Thyroid gland (tissue), 4 donors: ENCODE measurements at regions not wholly inside any gene's neighbourhood (a gene's known extent, or its start where the extent isn't known, plus 50 kb on each side); places are given as distances from the start of the nearest gene placed in this dataset.
"Not testable (repeated sequence)": the region's sequence is repeated elsewhere in the genome, so short reads cannot be mapped to it uniquely, and the experiment has no call there.

Experiments
- DNase-seq, 2 donors: peaks; one replicate each; pipeline ENCODE4 v3.0.0-alpha.2; 2019
- H3K27ac ChIP-seq, 3 donors: fragments of 200-600 bp; sonication (generic); 1 replicate in 2 of 3; 2 replicates in 1 of 3; pipeline ENCODE4 v1.5.1; 2016 to 2019; ENCODE audit warnings: mild to moderate bottlenecking in 1 of 3, moderate library complexity in 1 of 3
- H3K27me3 ChIP-seq: fragments of 200-600 bp; sonication (generic); one replicate; pipeline ENCODE4 v1.5.1; 2019
- H3K36me3 ChIP-seq, 2 donors: fragments of 200-600 bp; sonication (generic); one replicate each; pipeline ENCODE4 v1.5.1; 2016 to 2019
- H3K4me1 ChIP-seq, 2 donors: fragments of 200-600 bp; sonication (generic); one replicate each; pipeline ENCODE4 v1.5.1; 2017 to 2019
- H3K4me3 ChIP-seq, 3 donors: fragments of 200-600 bp; sonication (generic); replicated peaks in 1 of 3; 1 replicate in 2 of 3; 2 replicates in 1 of 3; pipeline ENCODE4 v1.5.1; 2016; ENCODE audit warnings: mild to moderate bottlenecking in 1 of 3
- H3K9me3 ChIP-seq: fragments of 200-600 bp; sonication (generic); one replicate; pipeline ENCODE4 v1.5.1; 2017
- CTCF ChIP-seq, 6 experiments: fragments of 200-600 bp in 3 of 6; fragments of 450-650 bp in 3 of 6; sonication (generic) in 3 of 6; IDR thresholded peaks; one replicate each; pipeline ENCODE4 v1.5.1; 2016 to 2019; ENCODE audit warnings: antibody characterized with exemption in 6 of 6, mild to moderate bottlenecking in 2 of 6, inconsistent platforms in 1 of 6, moderate library complexity in 1 of 6
- POLR2A ChIP-seq, 2 donors: fragments of 450-650 bp; IDR thresholded peaks; one replicate each; pipeline ENCODE4 v1.6.1; 2017; ENCODE audit warnings: antibody characterized with exemption in 2 of 2, mild to moderate bottlenecking in 2 of 2, moderate library complexity in 1 of 2
- WGBS, 2 donors: methylation state at CpG; one replicate each; pipeline ENCODE4 v1.1.5; 2017; 5-methylcytosine and 5-hydroxymethylcytosine counted together
- intact Hi-C: fragments of 100-400 bp; cut with DNase I; formaldehyde crosslinking; loops from one replicate; pipeline ENCODE4 v1.15.1; 2023

- no peaks in the 10 kb centered on the region for H3K36me3 ChIP-seq
- WGBS, 2 donors = 84 to 86% methylated on average over 1 of the region's 1 CpG
- TF ChIP-seq CTCF (IDR thresholded peaks at IDR 0.05) = no peak
- TF ChIP-seq POLR2A (IDR thresholded peaks at IDR 0.05) = no peak
- H3K27ac ChIP-seq = no peak overlapping the region
- no peak overlapping the region for H3K4me3 ChIP-seq
- no peaks in the 10 kb centered on the region for H3K27me3 ChIP-seq
- H3K4me1 ChIP-seq = no peaks in the 10 kb centered on the region
- H3K9me3 ChIP-seq = no peaks in the 10 kb centered on the region
- DNase-seq = no peak
- intact Hi-C loops = no loop called here
Observed at GRCh38 chr4:28267166-28267565, 1406.5 kb downstream of the STIM2 start.

DNA sequence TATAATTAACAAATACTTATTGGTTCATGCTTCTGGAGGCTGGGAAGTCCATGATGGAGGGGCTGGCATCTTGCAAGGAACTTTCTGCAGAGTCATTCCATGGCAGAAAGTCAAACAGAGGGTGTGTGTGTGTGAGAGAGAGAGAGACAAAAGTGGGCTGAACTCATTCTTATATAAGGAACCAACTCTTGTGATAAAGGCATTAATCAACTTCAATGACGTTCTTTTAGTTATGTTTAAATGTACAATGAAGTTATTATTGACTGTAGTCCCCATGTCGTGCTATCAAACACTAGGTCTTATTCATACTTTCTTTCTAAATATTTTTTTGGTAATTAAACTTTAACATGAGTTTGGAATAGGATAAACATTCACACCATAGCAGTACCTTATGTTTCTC, 1408.8 kb downstream of the STIM2 start:
- Histone ChIP-seq H3K4me1 (no peaks in the 10 kb centered on the region), H3K4me3 (no peak overlapping the region), H3K9me3 (no peaks in the 10 kb centered on the region), H3K27me3 (no peaks in the 10 kb centered on the region), H3K36me3 (no peaks in the 10 kb centered on the region), H3K27ac (no peak overlapping the region)
- 75 to 78% methylated on average over 2 of the region's 2 CpGs for WGBS, 2 donors
- intact Hi-C loops = no loop called here
- no peak for DNase-seq
- no peak for TF ChIP-seq CTCF (IDR thresholded peaks at IDR 0.05)
- TF ChIP-seq POLR2A (IDR thresholded peaks at IDR 0.05) = no peak

DNA sequence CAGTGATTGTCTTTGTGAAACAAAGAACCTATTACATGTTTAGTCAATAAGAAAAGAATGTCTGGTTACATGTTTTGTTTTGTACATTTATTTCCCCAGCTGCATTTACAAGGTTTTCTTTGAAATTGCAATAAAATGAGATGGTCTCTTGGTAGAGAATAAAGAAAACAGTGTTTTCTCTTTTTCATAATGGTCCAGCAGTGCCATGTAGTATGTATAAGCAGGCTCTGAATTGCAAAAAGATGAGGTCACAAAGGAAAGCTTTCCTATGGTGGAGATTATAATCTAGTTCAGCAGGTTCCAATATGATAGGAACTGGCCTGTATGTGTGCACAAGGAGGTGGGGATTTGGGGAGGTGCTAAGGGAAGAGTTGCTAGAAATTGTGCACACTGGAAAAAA, 1417.3 kb downstream of the STIM2 start:
- H3K9me3 ChIP-seq = no peaks in the 10 kb centered on the region
- H3K27ac ChIP-seq = no peak overlapping the region
- no peaks in the 10 kb centered on the region for H3K36me3 ChIP-seq
- H3K4me3 ChIP-seq = no peak overlapping the region
- TF ChIP-seq CTCF (IDR thresholded peaks at IDR 0.05) (no peak), POLR2A (IDR thresholded peaks at IDR 0.05) (no peak)
- intact Hi-C loops = no loop called here
- H3K27me3 ChIP-seq = no peaks in the 10 kb centered on the region
- no peaks in the 10 kb centered on the region for H3K4me1 ChIP-seq
- DNase-seq = no peak

DNA sequence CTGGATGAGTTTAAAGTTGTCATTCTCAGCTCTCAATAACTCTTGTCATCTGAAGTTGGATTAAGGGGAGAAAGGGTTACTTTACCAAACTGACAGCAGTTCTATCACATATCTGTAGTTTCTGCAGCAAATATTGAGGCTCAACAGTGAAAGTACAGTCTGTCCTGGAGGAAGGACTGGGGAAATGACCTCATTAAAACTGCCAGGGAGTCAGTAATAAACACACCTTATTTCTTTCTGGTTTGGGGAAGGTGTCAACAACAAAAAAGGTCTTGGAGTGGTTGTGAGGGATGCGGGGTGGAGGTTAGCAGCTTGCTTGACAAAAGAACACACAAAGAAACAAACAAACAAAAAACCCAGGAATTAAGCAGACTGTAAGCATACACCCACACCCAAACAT, 1418.0 kb downstream of the STIM2 start:
- no peaks in the 10 kb centered on the region for H3K27me3 ChIP-seq
- intact Hi-C loops = no loop called here
- 61 to 74% methylated on average over 1 of the region's 1 CpG for WGBS, 2 donors

DNA sequence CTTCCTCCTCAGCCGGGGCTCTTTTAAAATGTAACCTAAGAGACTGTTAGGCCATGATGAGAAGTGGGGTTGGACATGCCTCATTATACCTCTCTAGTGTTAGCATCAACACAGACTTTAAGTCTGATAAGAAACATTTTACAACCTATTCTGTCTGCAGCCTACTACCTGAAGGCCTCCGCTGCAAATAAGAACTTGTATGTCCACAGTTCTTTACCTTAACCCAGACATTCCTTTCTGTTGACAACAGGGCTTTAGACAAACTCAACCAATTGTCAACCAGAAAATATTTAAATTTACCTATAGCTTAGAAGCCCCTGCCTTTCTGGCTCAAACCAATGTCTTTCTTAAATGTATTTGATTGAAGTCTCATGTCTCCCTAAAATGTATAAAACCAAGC, 1418.6 kb downstream of the STIM2 start:
- DNase-seq = no peak
- Histone ChIP-seq H3K4me1 (no peaks in the 10 kb centered on the region), H3K4me3 (no peak overlapping the region), H3K36me3 (no peaks in the 10 kb centered on the region), H3K27ac (no peak overlapping the region), H3K27me3 (no peaks in the 10 kb centered on the region), H3K9me3 (no peaks in the 10 kb centered on the region)
- intact Hi-C loops = no loop called here
- WGBS, 2 donors = 78 to 79% methylated on average over 2 of the region's 2 CpGs
- no peak for TF ChIP-seq CTCF (IDR thresholded peaks at IDR 0.05)
- TF ChIP-seq POLR2A (IDR thresholded peaks at IDR 0.05) = no peak

More for the DNA sequence above, 1418.0 kb downstream of the STIM2 start:
- no peaks in the 10 kb centered on the region for H3K9me3 ChIP-seq
- no peak for DNase-seq
- no peak overlapping the region for H3K27ac ChIP-seq
- no peaks in the 10 kb centered on the region for H3K36me3 ChIP-seq
- no peaks in the 10 kb centered on the region for H3K4me1 ChIP-seq
- TF ChIP-seq POLR2A (IDR thresholded peaks at IDR 0.05) = no peak
- no peak for TF ChIP-seq CTCF (IDR thresholded peaks at IDR 0.05)
- no peak overlapping the region for H3K4me3 ChIP-seq

GRCh38 chr4:28286266-28286665, 1425.6 kb downstream of the STIM2 start:
- H3K4me1 ChIP-seq, DNase-seq, H3K27me3 ChIP-seq, H3K9me3 ChIP-seq, H3K27ac ChIP-seq, H3K4me3 ChIP-seq, H3K36me3 ChIP-seq, intact Hi-C loops: not testable (repeated sequence)
- 92 to 93% methylated on average over 9 of the region's 9 CpGs for WGBS, 2 donors
